HG03097 (cell line): ENCODE measurements at regions not wholly inside any gene's neighbourhood (a gene's known extent, or its start where the extent isn't known, plus 50 kb on each side); places are given as distances from the start of the nearest gene placed in this dataset.
"Not testable (repeated sequence)": the region's sequence is repeated elsewhere in the genome, so short reads cannot be mapped to it uniquely, and the experiment has no call there.

ENCODE experiments used
- ATAC-seq: cut with Tn5 transposase; IDR thresholded peaks from one replicate; pipeline ENCODE4 v1.9.1; 2021; ENCODE audit not compliant: unreplicated experiment, low FRiP score

DNA sequence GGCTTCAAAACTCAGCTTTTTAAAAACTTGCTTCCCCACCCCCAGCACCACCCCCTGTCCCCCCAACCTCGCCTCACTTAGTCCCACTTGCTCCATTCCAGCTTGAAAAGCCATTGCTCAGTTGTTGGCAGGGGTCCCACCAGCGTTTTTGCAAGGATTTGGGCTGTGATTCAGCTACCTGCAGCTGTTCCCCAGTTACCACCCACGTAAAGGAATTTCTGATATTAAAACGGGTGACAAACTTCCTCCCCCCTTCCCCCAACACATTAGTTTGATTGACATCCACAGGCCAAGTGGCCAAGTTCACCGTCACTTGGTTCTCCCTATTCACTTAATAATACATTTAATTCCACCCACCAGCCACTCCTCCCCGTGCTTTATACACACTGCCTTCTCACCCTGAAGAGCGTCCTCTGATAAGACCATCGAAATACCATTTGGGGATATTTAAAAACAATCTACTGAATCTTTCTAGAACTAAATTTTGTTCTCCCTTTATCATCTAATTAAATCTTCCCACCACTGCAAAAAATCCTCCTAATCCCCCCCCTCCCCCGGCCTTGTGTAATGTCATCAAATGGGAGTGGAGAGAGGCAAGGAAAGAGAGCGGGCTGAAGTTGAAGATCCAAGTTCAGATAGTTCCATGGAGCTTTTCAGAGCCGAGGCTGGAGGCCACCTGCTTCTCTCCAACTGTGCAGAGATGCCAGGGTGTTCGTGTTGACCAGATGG, 55.1 kb downstream of the SOX9 start:
- ATAC-seq: no peak

DNA sequence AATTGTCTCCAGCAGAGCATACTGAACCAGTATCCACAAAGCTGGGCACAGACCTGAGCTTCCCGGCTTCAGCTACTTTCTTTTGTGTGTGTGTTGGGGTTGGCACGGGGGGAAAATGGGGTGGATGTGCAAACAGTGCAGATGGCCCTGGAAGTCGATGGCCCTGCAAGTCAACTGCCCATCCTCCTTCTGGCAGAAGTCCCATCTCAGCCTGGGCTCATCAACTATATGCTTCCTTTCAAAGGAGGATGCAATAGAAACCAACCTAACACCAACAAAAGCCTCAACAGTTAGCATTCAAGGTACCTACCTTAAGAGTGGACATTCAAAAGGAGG, 55.7 kb downstream of the SOX9 start:
- no peak for ATAC-seq

DNA sequence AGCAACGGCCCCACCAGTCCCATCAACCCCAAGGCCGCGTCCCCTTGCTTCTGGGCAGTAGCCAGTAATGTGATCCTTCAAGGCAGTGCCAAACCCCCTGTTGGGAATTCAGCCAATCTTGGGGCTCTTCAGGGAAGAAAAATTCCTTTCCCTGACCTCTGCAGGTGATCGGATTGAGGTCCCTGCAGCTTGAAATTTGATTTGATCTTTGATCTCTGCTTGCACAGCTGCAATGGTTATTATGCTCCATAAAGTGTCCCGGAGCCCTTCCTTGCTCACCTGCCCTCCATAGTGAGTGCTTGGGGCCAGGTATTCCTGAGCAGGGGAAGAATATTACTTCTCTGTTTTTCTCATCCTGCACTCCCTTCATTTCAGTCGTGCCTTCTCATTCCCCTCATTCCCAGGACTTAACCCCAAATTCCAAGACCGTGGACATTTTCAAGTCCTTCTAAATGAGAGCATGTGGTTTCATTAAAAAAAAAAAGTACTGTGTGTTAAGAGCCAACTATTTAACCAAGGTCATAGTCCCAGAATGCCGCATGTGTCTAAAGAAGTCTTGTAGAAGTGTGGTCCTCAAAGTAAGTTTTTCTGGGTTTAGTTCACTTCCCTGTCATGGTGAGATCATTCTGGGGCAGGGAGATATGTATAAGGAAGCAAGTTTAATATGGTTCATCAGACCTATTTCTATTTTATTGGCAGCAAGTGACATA, 56.3 kb downstream of the SOX9 start:
- ATAC-seq: no peak

DNA sequence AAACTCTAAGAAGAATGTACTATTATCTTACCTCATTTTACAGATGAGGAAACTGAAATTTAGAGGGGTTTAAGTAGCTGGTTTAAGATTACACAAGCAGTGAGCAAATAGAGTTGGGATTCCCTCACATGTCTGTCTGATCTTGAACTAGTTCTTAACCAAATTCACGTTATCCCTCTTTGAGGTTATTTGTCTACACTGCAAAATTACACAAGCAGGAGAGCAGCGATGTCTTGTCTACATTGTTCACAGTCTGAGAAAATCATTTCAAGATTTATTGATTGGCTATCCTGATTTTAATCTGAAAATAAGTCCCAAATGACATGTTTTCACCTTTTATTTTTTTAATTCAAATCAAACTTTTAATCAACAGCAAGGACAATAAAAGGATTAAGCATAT, 56.9 kb downstream of the SOX9 start:
- ATAC-seq: no peak

DNA sequence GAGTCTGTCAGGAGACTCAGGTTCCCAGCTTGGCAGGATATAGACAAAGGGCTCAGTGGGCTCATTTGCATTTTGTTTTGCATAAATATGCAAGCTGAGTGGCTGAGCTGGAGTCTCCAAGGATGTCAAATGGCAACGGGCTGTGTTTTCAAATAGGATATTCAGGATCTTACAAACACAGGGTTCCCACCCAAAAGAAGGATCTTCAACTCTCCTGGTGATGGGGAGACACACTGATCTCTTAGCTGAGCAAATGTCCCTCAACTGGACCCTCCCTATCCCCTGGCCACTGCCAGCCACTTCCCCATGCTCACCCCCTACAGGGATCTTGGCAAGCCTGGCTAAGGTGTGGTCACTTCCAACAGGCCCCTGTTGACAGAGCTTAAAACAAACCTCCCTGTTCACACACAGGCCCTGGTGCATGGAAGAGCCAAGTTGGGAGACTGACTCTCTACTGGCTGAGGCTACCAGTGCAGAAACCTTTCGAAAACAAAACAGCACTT, 61.6 kb downstream of the SOX9 start:
- no peak for ATAC-seq

DNA sequence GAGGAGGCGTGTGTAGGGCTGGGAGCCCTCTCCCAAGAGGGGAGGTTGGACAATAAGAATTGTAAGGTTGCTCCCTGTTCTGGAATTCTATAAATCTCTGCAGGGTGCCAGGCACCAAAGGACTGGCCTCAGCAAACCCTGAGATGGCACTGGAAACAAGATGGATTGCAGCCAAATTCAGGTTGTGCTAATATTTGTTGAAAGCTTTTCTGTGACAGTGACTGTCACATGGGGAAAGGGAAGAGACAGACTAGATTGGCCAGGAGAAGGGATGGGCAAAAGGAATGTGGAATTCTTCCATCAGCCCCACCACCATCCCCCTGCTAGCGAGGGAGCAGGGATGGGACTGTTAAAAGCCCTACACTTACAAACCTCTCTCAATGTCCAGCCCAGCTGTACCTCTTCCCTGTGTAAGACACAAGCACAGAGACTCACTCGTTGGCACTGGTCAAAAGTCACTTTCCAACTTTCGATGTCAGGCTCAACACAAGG, 62.4 kb downstream of the SOX9 start:
- ATAC-seq: no peak

DNA sequence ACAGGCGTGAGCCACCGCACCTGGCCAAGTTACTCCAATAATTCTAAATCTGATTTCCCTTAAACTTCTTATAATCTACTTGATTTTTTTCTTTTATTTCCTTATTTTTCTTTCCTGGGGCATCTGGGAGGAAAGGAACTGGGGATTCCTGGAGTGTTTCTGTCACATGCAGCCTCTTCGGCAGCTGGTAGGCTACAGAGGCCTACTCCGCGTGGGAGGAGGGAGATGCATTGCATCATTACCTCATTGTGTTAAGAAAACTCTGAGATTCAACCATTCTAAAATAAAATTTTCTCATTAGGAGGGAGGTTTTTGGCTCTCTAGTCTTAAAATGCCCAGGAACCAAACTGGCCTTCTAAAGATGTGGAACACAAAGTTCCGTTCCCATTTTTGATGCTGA, 64.0 kb downstream of the SOX9 start:
- ATAC-seq: no peak

DNA sequence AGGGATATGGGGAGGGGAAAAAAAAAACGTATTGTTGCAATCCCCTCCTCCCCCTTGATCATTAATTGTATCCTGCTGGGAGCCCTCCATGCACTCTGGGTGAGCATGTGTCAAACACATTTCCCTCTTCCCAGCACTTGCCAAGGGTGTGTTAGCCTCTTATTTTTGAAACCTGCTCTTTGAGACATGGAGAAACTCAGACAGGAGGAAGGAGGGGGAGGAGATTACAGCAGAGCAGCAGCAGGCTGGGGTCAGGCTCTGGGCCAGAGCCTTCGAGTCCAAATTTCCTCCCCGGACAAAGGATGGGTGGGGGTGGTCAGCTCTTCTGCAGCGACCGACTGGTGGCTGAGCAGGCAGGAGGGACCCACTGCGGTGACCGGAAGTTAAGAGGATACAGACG, 64.7 kb downstream of the SOX9 start:
- ATAC-seq: no peak

DNA sequence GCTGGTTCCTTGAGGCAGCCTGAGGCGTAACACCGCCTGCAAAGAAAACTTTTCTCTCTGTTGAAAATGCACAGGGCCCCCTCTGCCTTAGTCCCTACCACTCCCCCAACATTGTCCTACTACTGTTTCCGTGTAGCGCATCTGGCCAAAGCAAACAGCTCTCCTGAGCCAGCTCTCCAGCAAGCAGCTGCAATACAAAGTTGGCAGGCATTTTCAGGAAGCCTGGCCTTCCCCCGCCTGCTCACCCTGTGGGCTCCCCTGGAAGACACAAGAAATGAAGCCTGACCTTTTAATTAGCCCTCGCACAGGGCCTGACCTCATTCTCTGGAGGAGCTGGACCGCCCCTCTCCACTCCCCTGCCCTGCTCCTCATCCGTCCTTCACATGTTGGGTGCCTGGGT, 66.7 kb downstream of the SOX9 start:
- no peak for ATAC-seq

DNA sequence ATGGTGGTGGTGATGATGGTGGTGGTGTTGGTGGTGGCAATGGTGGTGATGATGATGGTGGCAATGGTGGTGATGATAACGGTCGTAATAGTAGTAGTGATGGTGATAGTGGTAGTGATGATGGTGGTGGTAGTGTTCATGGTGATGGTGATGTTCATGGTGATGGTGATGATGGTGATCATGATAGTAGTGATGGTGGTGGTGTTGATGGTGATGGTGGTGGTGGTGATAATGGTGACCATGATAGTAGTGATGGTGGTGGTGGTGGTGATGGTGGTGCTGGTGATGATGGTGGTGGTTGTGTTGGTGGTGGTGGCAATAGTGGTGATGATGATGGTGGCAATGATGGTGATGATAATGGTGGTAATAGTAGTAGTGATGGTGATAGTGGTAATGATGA, 68.0 kb downstream of the SOX9 start:
- no peak for ATAC-seq

DNA sequence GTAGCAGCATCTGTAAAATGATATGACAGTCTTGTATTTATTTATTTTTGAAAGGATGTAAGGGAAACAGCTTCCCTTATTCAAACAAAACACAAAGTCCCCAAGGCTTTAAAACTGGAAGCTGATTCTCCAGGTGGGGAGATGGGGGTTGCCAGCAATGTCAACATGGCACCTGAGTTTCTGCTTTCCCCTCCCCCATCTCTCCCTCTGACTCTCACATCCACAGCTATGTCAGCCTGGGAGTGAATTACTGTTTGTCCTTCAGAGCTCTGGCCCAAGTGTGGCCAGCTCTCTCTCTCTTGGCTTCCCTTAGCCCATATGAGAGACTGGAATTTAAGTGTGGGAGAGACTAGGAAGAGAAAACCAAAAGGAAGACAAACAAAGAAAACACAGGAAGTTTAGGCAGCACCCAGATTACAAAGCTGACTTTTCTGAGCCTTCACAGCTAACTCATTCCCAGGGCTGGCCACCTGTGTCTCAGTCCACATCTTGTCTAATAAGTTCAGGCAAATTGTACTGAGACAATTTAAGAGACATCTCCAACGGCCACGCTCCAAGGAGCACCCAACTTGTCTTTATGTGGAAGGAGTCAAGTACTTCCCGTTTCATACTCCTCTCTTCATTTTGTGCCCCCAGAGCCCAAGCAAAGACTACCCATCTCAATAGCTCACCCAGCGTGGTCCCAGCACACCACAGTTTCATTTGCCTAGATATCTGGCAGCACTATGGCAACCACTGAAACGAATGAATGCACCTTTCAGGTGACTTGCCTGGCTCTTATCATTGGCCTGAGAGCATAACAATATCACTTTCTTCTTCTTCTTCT, 69.2 kb downstream of the SOX9 start:
- no peak for ATAC-seq

DNA sequence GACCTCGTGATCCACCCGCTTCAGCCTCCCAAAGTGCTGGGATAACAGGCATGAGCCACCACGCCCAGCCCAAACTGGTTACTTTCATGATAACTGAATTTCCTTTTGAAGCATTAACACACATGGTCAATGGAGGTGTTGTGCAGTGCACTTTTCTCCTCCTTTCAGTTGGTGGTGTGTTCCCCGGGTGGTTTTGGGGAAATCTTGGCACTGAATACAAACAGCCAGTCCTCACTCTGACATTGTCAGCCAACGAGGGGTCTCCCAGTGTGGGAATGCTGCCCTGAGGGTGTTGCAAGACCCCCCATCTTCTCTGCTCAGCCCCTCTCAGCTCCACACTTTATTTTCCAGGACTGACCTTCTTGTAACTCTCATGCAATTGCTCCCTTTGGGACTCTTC, 70.5 kb downstream of the SOX9 start:
- ATAC-seq: no peak

DNA sequence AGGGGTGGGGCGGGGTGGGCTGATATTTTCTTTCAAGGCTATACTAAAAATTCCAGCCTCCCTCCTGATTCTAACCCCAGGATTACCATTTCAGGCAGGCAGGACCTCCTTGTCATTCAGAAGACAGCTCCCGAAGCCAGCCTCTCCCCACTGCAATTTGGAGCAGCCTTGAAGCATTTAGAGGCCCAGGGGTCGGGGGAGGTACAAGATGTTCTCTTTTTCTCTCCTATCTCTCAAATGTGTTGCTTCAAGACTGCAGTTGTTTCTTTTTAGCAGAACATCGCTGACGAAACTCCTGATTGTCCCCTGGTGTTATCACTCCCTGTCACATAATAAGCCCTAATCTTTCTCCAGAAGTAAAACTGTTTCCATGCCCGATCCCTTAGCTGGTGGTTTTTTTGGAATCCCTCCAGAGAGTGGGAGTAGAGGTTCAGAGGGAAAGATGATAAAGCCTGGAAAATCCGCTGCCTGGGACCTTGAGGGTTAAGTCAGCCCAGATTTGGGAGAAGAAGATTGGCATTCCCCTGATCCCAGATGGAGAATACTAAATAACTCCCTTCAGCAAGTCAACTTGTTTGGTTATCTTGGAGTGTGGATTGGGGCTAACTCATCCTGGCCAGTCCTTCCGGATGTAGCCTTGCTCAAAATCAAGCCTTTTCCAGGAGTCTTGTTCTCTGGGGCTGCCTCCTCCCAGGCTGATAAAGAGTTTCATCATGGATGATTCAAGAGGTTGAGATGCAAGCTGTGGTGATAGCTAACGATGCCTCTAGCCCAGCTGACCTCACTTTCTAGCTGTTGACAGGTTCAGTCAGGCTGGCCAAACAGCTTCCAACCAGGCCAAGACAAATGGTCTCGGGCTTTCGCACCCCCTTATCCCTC, 71.3 kb downstream of the SOX9 start:
- no peak for ATAC-seq

DNA sequence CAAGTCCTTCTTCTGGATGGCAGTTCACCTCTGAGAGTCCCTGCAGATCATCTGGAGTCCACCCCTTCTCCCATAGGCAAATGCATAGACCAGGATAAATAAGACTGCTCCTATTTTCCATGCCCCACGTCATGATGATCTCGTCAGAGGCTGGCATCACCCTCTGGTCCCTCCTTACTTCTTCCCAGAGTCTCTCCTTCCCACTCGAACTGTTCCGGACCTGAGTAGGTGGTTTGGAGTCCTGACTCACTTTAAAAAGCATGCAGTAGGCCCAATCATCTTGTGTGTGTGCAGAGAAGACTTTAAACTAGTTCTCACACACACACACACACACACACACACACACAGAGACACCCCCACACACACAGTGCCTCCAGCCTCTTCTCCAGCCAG, 72.0 kb downstream of the SOX9 start:
- no peak for ATAC-seq

DNA sequence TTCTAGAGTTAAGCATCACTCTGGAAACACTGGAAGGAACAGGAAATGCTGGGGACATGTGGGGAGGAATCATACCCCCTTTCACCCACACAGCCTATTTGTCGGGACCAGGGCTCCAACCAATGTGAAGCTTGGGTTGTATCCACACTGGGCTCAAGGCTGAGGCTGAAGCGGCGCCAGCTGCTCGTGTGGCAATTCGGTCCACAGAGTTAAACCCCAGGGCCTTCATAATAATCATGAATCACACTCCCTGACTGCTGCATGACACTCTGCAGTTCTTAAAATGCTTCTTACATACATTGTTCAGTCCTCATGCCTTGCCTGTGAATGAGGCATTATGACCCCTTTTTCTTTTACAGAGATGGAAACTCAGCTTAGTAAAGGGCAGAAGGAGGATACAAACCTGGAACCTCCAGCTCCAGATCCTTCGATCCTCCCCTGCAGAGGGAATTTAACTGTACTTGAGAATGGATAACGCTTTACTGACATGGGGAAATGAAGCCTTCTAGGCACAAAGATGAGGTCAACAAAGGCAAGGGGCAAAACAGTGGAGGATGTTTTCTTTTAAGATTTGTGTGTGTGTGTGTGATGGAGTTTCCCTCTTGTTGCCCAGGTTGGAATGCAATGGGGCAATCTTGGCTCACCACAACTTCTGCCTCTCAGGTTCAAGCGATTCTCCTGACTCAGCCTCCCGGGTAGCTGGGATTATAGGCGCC, 72.7 kb downstream of the SOX9 start:
- no peak for ATAC-seq

DNA sequence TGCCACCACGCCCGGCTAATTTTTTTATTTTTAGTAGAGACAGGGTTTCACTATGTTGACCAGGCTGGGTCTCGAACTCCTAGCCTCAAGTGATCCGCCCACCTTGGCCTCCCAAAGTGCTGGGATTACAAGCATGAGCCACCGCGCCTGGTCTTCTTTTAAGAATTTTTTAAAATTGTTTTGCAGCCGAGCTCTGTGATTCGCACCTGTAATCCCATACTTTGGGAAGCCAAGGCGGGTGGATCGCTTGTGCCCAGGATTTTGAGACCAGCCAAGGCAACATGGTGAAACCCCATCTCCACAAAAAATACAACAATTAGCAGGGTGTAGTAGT, 73.3 kb downstream of the SOX9 start:
- ATAC-seq: not testable (repeated sequence)

DNA sequence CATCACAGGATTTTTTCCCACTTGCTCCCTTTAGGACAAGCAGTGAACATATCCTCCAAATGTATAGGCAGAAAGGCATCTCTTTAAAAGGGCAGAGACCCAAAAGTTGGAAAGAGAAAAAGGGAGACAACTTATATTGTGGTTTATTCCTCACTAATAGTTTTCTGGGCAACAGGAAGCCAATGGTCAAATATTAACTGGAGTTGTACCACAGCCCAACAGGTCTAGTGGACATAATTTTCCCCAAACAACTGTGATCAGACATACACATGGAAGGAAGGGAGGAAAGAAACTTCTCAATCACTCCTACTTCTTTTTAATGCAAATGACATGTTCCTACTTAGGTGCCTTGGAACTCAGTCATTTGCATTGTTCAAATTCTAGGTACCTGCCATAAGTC, 78.4 kb downstream of the SOX9 start:
- ATAC-seq: no peak

DNA sequence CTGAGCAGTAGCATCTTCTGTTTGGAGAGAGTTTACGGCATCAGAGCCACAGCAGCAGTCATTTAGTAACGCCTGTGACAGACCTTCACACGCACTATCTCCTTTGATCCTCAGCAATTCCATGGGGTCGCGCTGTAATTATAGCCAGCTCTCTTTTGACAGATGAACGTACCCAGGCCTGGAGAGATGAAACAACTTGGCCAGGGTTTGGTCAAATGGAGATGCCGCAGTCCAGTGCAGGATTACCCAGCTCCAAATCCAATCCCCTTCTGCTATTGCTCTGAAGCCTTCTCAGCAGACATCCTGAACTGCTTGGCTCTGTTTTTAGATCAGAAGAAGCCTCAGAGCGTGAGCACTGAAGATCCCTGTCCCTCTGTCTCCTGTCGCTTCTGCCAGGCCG, 83.9 kb downstream of the SOX9 start:
- ATAC-seq: no peak

DNA sequence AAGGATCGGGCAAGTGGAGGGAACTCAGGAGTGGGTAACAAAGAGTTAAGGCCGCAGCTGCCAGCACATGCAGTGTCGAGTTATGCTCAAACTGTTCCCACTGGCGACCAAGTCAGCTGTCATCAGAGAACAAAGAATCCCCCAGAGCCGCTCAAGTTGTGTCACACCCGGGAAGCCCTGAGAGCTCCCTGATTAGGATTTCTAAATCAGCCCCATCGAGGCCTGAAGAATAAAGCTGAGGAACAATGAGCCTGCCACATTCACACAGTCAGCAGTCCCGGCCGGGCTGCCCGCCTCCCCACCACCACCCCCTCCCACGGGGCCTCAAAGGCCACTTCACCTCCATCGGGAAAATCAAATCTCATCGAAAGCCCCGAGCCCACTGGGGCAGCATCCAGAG, 84.5 kb downstream of the SOX9 start:
- ATAC-seq: no peak

DNA sequence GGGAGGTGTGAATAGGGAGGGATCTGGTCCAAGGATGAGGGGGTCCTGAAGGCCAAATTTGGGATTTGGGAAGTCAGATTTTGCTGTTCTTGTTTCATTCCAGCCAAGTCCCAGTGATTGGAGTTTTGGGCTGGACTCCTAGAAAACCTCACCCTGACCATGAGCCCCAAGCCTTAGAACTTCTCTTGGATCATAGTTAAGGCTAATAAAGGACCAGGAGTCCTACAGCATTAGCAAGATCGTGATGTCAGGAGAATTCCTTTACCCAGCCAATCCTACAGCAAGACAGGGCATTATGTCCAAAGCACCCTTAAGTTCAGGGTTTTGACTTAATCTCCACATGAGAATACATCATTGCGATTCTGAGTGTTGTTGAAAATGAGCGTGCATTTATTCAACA, 85.0 kb downstream of the SOX9 start:
- no peak for ATAC-seq
